Astrocyte (in vitro differentiated cells and primary cell): ENCODE measurements at regions not wholly inside any gene's neighbourhood (a gene's known extent, or its start where the extent isn't known, plus 50 kb on each side); places are given as distances from the start of the nearest gene placed in this dataset.

Experiments used
- EZH2 ChIP-seq: IDR thresholded peaks from 2 replicates; pipeline ENCODE4 v1.6.1; 2012; ENCODE audit warnings: mild to moderate bottlenecking, low read length, inconsistent platforms; ENCODE audit not compliant: insufficient read depth
- TF ChIP-seq, protein P1 (sequence below): IDR thresholded peaks from 2 replicates; pipeline ENCODE4 v1.5.1; 2011; ENCODE audit warnings: low read depth, mild to moderate bottlenecking, inconsistent platforms, low read length, moderate library complexity; ENCODE audit not compliant: insufficient read depth

DNA sequence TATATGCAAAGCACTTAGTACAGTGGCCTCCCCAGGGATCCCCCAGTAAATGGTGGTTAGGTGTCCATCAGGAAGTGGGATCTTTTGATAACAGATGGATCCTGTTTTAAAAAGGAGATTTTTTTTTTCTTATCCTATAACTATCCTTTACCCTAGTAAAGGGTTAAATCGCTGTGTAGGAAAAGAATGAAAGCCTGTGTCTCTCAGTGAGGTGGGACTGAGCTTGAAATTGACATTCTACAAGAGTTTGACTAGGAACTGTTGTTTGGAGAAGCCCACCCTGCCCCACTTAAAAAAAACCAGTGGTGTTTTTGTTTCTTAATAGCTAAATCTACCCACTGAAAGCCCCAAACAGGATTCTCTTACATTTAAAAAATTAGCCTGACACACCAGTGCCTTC is 112.2 kb upstream of the EGLN3 start:
- TF ChIP-seq, protein P1, sequence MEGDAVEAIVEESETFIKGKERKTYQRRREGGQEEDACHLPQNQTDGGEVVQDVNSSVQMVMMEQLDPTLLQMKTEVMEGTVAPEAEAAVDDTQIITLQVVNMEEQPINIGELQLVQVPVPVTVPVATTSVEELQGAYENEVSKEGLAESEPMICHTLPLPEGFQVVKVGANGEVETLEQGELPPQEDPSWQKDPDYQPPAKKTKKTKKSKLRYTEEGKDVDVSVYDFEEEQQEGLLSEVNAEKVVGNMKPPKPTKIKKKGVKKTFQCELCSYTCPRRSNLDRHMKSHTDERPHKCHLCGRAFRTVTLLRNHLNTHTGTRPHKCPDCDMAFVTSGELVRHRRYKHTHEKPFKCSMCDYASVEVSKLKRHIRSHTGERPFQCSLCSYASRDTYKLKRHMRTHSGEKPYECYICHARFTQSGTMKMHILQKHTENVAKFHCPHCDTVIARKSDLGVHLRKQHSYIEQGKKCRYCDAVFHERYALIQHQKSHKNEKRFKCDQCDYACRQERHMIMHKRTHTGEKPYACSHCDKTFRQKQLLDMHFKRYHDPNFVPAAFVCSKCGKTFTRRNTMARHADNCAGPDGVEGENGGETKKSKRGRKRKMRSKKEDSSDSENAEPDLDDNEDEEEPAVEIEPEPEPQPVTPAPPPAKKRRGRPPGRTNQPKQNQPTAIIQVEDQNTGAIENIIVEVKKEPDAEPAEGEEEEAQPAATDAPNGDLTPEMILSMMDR = no peak
- TF ChIP-seq EZH2 = no peak
